Neural cell (in vitro differentiated cells): ENCODE measurements at regions not wholly inside any gene's neighbourhood (a gene's known extent, or its start where the extent isn't known, plus 50 kb on each side); places are given as distances from the start of the nearest gene placed in this dataset.

Source experiments
- H2AFZ ChIP-seq: fragments of 200-600, 300-800 bp; sonication (generic), shearing (Covaris generic); 2 replicates; pipeline ENCODE4 v1.6.0; 2014; ENCODE audit warnings: low read depth, mild to moderate bottlenecking, antibody characterized with exemption, low read length, moderate library complexity
- H3F3A ChIP-seq: fragments of 200-600 bp; shearing (Covaris generic); 2 replicates; pipeline ENCODE4 v1.6.1; 2016; ENCODE audit warnings: mild to moderate bottlenecking, moderate library complexity, mixed read lengths, antibody characterized with exemption, low read length; ENCODE audit not compliant: insufficient read depth, poor library complexity, severe bottlenecking
- H3K27ac ChIP-seq: fragments of 200-600, 300-800 bp; sonication (generic), shearing (Covaris generic); 2 replicates; pipeline ENCODE4 v1.5.1; 2014; ENCODE audit warnings: mild to moderate bottlenecking, low read length, moderate library complexity
- H3K27me3 ChIP-seq: fragments of 300-800, 200-600 bp; sonication (generic), shearing (Covaris generic); 2 replicates; pipeline ENCODE4 v1.6.0; 2014; ENCODE audit warnings: mild to moderate bottlenecking, low read depth, low read length, moderate library complexity; ENCODE audit not compliant: insufficient read depth
- H3K36me3 ChIP-seq: fragments of 300-800, 200-600 bp; sonication (generic), shearing (Covaris generic); 2 replicates; pipeline ENCODE4 v1.5.1; 2014; ENCODE audit warnings: mild to moderate bottlenecking, antibody characterized with exemption, low read length, moderate library complexity; ENCODE audit not compliant: insufficient read depth
- H3K4me2 ChIP-seq: fragments of 300-800, 200-600 bp; sonication (generic), shearing (Covaris generic); 2 replicates; pipeline ENCODE4 v1.6.0; 2014; ENCODE audit warnings: mild to moderate bottlenecking, low read length
- H3K4me3 ChIP-seq: fragments of 300-800, 200-600 bp; sonication (generic), shearing (Covaris generic); 2 replicates; pipeline ENCODE4 v1.5.1; 2014; ENCODE audit warnings: mild to moderate bottlenecking, low read length, moderate library complexity
- H3K79me2 ChIP-seq: fragments of 200-600 bp; shearing (Covaris generic); replicated peaks from 2 replicates; pipeline ENCODE4 v1.6.0; 2014; ENCODE audit warnings: mild to moderate bottlenecking, low read length, moderate library complexity; ENCODE audit not compliant: insufficient read depth
- H3K9ac ChIP-seq: fragments of 300-800, 200-600 bp; sonication (generic), shearing (Covaris generic); 2 replicates; pipeline ENCODE4 v1.6.1; 2016; ENCODE audit warnings: mild to moderate bottlenecking, low read length, mixed read lengths
- H3K9me2 ChIP-seq: fragments of 200-600 bp; shearing (Covaris generic); 2 replicates; pipeline ENCODE4 v1.6.1; 2016; ENCODE audit warnings: mild to moderate bottlenecking, low read length, mixed read lengths; ENCODE audit not compliant: insufficient read depth
- H3K9me3 ChIP-seq: fragments of 200-600, 300-800 bp; sonication (generic), shearing (Covaris generic); 2 replicates; pipeline ENCODE4 v1.6.1; 2016; ENCODE audit warnings: mild to moderate bottlenecking, mixed run types, low read length, moderate library complexity, mixed read lengths
- H4K20me1 ChIP-seq: fragments of 200-600 bp; shearing (Covaris generic); 2 replicates; pipeline ENCODE4 v1.6.1; 2016; ENCODE audit warnings: mild to moderate bottlenecking, mixed run types; ENCODE audit not compliant: insufficient read depth
- CTCF ChIP-seq: fragments of 450-650 bp; IDR thresholded peaks from 2 replicates; pipeline ENCODE4 v1.5.1; 2014; ENCODE audit warnings: antibody characterized with exemption, mild to moderate bottlenecking, moderate library complexity; ENCODE audit not compliant: poor library complexity, severe bottlenecking
- EP300 ChIP-seq: fragments of 450-650 bp; conservative IDR thresholded peaks from 2 replicates; pipeline ENCODE4 v1.6.1; 2014; ENCODE audit warnings: antibody characterized with exemption, mild to moderate bottlenecking, moderate library complexity; ENCODE audit not compliant: poor library complexity, severe bottlenecking
- EZH2 ChIP-seq: fragments of 200-600, 300-800 bp; shearing (Covaris generic), sonication (generic); IDR thresholded peaks from 2 replicates; pipeline ENCODE4 v1.6.1; 2014; ENCODE audit warnings: antibody characterized with exemption, low read length, borderline replicate concordance, mild to moderate bottlenecking; ENCODE audit not compliant: insufficient read depth, poor library complexity, severe bottlenecking
- MXI1 ChIP-seq: fragments of 450-650 bp; conservative IDR thresholded peaks from 2 replicates; pipeline ENCODE4 v1.6.1; 2014; ENCODE audit warnings: antibody characterized with exemption, mild to moderate bottlenecking; ENCODE audit not compliant: poor library complexity, severe bottlenecking
- POLR2AphosphoS5 ChIP-seq: IDR thresholded peaks from 2 replicates; pipeline ENCODE4 v1.6.1; 2012
- RAD21 ChIP-seq: fragments of 450-650 bp; conservative IDR thresholded peaks from 2 replicates; pipeline ENCODE4 v1.6.1; 2014; ENCODE audit warnings: antibody characterized with exemption, mild to moderate bottlenecking, moderate library complexity
- REST ChIP-seq: IDR thresholded peaks from 2 replicates; pipeline ENCODE4 v1.6.1; 2012; ENCODE audit warnings: borderline replicate concordance
- SMC3 ChIP-seq: fragments of 450-650 bp; conservative IDR thresholded peaks from 2 replicates; pipeline ENCODE4 v1.6.1; 2014; ENCODE audit warnings: antibody characterized with exemption, mild to moderate bottlenecking, moderate library complexity; ENCODE audit not compliant: poor library complexity
- TAF1 ChIP-seq: IDR thresholded peaks from 2 replicates; pipeline ENCODE4 v1.6.1; 2012; ENCODE audit warnings: low read depth

GRCh38 chr10:64731016-64731415, 1209.8 kb downstream of the REEP3 start:
- Histone ChIP-seq H2AFZ (no peak overlapping the region), H3K4me3 (no peak overlapping the region), H3K9ac (no peak overlapping the region), H3F3A (no peaks in the 10 kb centered on the region), H3K36me3 (no peaks in the 10 kb centered on the region), H4K20me1 (no peaks in the 10 kb centered on the region), H3K79me2 (no peaks in the 10 kb centered on the region), H3K27ac (no peak overlapping the region), H3K9me2 (no peaks in the 10 kb centered on the region), H3K27me3 (no peaks in the 10 kb centered on the region), H3K4me2 (no peak overlapping the region), H3K9me3 (no peaks in the 10 kb centered on the region)
- TF ChIP-seq RAD21 (no peak), REST (no peak)

GRCh38 chr10:64732372-64732957, 1211.3 kb downstream of the REEP3 start:
- no peaks in the 10 kb centered on the region for H3F3A ChIP-seq
- H3K36me3 ChIP-seq: no peaks in the 10 kb centered on the region
- H4K20me1 ChIP-seq: no peaks in the 10 kb centered on the region
- TF ChIP-seq EP300: no peak
- no peak for TF ChIP-seq EZH2
- TF ChIP-seq POLR2AphosphoS5: no peak
- no peak for TF ChIP-seq TAF1
- no peak for TF ChIP-seq MXI1
- H3K4me3 ChIP-seq: no peak overlapping the region
- no peak overlapping the region for H3K27ac ChIP-seq
- no peaks in the 10 kb centered on the region for H3K79me2 ChIP-seq
- H3K9me3 ChIP-seq: no peaks in the 10 kb centered on the region
- no peak overlapping the region for H3K9ac ChIP-seq
- H3K27me3 ChIP-seq: no peaks in the 10 kb centered on the region
- no peaks in the 10 kb centered on the region for H3K9me2 ChIP-seq
- no peak overlapping the region for H3K4me2 ChIP-seq
- H2AFZ ChIP-seq: no peak overlapping the region

GRCh38 chr10:64733980-64734379, 1212.8 kb downstream of the REEP3 start:
- Histone ChIP-seq H2AFZ (no peak overlapping the region), H3K4me2 (no peak overlapping the region), H3K9ac (no peak overlapping the region), H3K27me3 (no peaks in the 10 kb centered on the region), H3K79me2 (no peaks in the 10 kb centered on the region), H3F3A (no peaks in the 10 kb centered on the region), H3K27ac (no peak overlapping the region), H4K20me1 (no peaks in the 10 kb centered on the region), H3K4me3 (no peak overlapping the region), H3K9me2 (no peaks in the 10 kb centered on the region), H3K9me3 (no peaks in the 10 kb centered on the region), H3K36me3 (no peaks in the 10 kb centered on the region)
- no peak for TF ChIP-seq TAF1
- no peak for TF ChIP-seq EP300
- TF ChIP-seq EZH2: no peak
- peak; percentile 58 for TF ChIP-seq CTCF
- peak; percentile 65 for TF ChIP-seq RAD21
- TF ChIP-seq MXI1: no peak
- TF ChIP-seq REST: no peak
- peak; percentile 56 for TF ChIP-seq SMC3
- no peak for TF ChIP-seq POLR2AphosphoS5
